HepG2 (cell line): ENCODE measurements at regions not wholly inside any gene's neighbourhood (a gene's known extent, or its start where the extent isn't known, plus 50 kb on each side); places are given as distances from the start of the nearest gene placed in this dataset.

Source experiments
- ATAC-seq: fragments of 200-7000 bp; cut with Tn5 transposase; 3 replicates; pipeline ENCODE4 v1.9.1; 2020; ENCODE audit warnings: mild to moderate bottlenecking, moderate library complexity
- BruUV-seq: library from RNA; stranded (reverse); fragments of 400-500 nt; replicated peaks from 2 replicates; lab custom pipeline; 2021; lab: Mats Ljungman, UMichigan
- CTCF ChIA-PET: fragments of 300-600 bp; formaldehyde crosslinking; extraction: SDS; loops from one replicate; lab custom pipeline; 2021; ENCODE audit warnings: low total read pairs, inconsistent platforms, low intra/inter-chr PET ratio; lab: Yijun Ruan, JAX
- POLR2A ChIA-PET: fragments of 350-600 bp; sonication (Branson Sonifier 250); formaldehyde crosslinking; loops from one replicate; lab custom pipeline; 2020; ENCODE audit warnings: antibody characterized with exemption, inconsistent platforms; lab: Yijun Ruan, JAX
- DNase-seq: peaks from one replicate; pipeline ENCODE4 v3.0.0-alpha.2; 2015; ENCODE audit warnings: low spot score
- FAIRE-seq: peaks from 3 replicates; lab custom pipeline; 2011; peaks lifted over from hg19 to GRCh38; lab: Jason Lieb, UNC
- H2AFZ ChIP-seq: one replicate; pipeline ENCODE4 v1.6.1; 2011; ENCODE audit warnings: low read length, inconsistent platforms
- H3K27ac ChIP-seq: fragments of 300-600 bp; 3 replicates; pipeline ENCODE4 v1.8.0; 2011; ENCODE audit warnings: mixed run types, mild to moderate bottlenecking, mixed read lengths, low read length, inconsistent platforms; ENCODE audit not compliant: insufficient read depth; ENCODE audit errors: extremely low read length
- H3K27me3 ChIP-seq, 2 experiments: fragments of 200-600 bp in 1 of 2; 2 replicates in 1 of 2; 3 replicates in 1 of 2; pipeline versions ENCODE4 v1.6.0 to v1.8.0; 2011; ENCODE audit warnings: low read length in 2 of 2, mild to moderate bottlenecking in 2 of 2, moderate library complexity in 2 of 2, inconsistent platforms in 1 of 2; ENCODE audit not compliant: insufficient read depth in 2 of 2, control insufficient read depth in 1 of 2
- H3K36me3 ChIP-seq, 2 experiments: fragments of 200-600 bp in 1 of 2; replicated peaks in 1 of 2; 2 replicates in 1 of 2; 3 replicates in 1 of 2; pipeline versions ENCODE4 v1.5.1 to v1.8.0; 2011; ENCODE audit warnings: low read length in 2 of 2, inconsistent platforms in 1 of 2; ENCODE audit not compliant: insufficient read depth in 2 of 2, control insufficient read depth in 1 of 2
- H3K4me1 ChIP-seq: 2 replicates; pipeline ENCODE4 v1.5.1; 2012; ENCODE audit warnings: low read length, inconsistent platforms; ENCODE audit not compliant: insufficient read depth
- H3K4me2 ChIP-seq: 2 replicates; pipeline ENCODE4 v1.6.0; 2011; ENCODE audit warnings: low read depth, low read length, inconsistent platforms
- H3K4me3 ChIP-seq, 3 experiments: fragments of 200-600 bp in 1 of 3; sonication (generic), shearing (Covaris generic) in 1 of 3; replicated peaks in 1 of 3; 2 replicates each; pipeline ENCODE4 v1.5.1; 2011 to 2016; ENCODE audit warnings: low read length in 3 of 3, inconsistent platforms in 2 of 3, low read depth in 2 of 3, mild to moderate bottlenecking in 2 of 3, control low read depth in 1 of 3, mixed read lengths in 1 of 3; ENCODE audit not compliant: insufficient read depth in 1 of 3
- H3K79me2 ChIP-seq: one replicate; pipeline ENCODE4 v1.6.1; 2011; ENCODE audit warnings: low read length, inconsistent platforms; ENCODE audit not compliant: insufficient read depth
- H3K9ac ChIP-seq: 2 replicates; pipeline ENCODE4 v1.6.0; 2011; ENCODE audit warnings: mild to moderate bottlenecking, low read depth, low read length, inconsistent platforms; ENCODE audit not compliant: insufficient read depth
- H3K9me3 ChIP-seq: 2 replicates; pipeline ENCODE4 v1.5.1; 2012; ENCODE audit warnings: mild to moderate bottlenecking, low read length
- H4K20me1 ChIP-seq: 2 replicates; pipeline ENCODE4 v1.6.0; 2011; ENCODE audit warnings: inconsistent platforms, mild to moderate bottlenecking, low read length, moderate library complexity; ENCODE audit not compliant: insufficient read depth
- CHCHD3 ChIP-seq: sonication (generic); formaldehyde crosslinking; IDR thresholded peaks from 2 replicates; pipeline ENCODE4 v1.8.0; 2022; ENCODE audit warnings: mild to moderate bottlenecking, missing genetic modification reagents, moderate library complexity
- DMAP1 ChIP-seq: IDR thresholded peaks from 2 replicates; pipeline ENCODE4 v1.6.1; 2016
- HNF4G ChIP-seq, 2 experiments: sonication (generic) in 1 of 2; formaldehyde crosslinking in 1 of 2; IDR thresholded peaks; 2 replicates each; pipeline versions ENCODE4 v1.4.0 to v1.6.1; 2011 to 2020; ENCODE audit warnings: borderline replicate concordance in 2 of 2, low read depth in 2 of 2, mild to moderate bottlenecking in 2 of 2, low read length in 1 of 2, missing genetic modification reagents in 1 of 2, moderate library complexity in 1 of 2
- HOXA3 ChIP-seq: sonication (generic); formaldehyde crosslinking; IDR thresholded peaks from 2 replicates; pipeline ENCODE4 v1.5.0; 2020; ENCODE audit warnings: missing genetic modification reagents
- JARID2 ChIP-seq: sonication (generic); formaldehyde crosslinking; IDR thresholded peaks from 2 replicates; pipeline ENCODE4 v1.8.1; 2023; ENCODE audit warnings: missing genetic modification reagents, inconsistent platforms; ENCODE audit not compliant: insufficient replicate concordance
- PCBP1 ChIP-seq: fragments of 200-400 bp; formaldehyde crosslinking; IDR thresholded peaks from 2 replicates; pipeline ENCODE4 v1.6.1; 2017; ENCODE audit warnings: mild to moderate bottlenecking, low read depth, low read length, borderline replicate concordance
- YEATS2 ChIP-seq: sonication (generic); formaldehyde crosslinking; IDR thresholded peaks from 2 replicates; pipeline ENCODE4 v1.4.0; 2020; ENCODE audit warnings: missing genetic modification reagents, borderline replicate concordance
- ZBTB1 ChIP-seq: sonication (generic); formaldehyde crosslinking; IDR thresholded peaks from 2 replicates; pipeline ENCODE4 v1.4.0; 2020; ENCODE audit warnings: missing genetic modification reagents, borderline replicate concordance
- ZBTB8A ChIP-seq: sonication (generic); formaldehyde crosslinking; IDR thresholded peaks from 2 replicates; pipeline ENCODE4 v1.4.0; 2020; ENCODE audit warnings: mild to moderate bottlenecking, low read depth, missing genetic modification reagents, borderline replicate concordance
- ZFAT ChIP-seq: sonication (generic); formaldehyde crosslinking; conservative IDR thresholded peaks from 2 replicates; pipeline ENCODE4 v1.8.1; 2023; ENCODE audit warnings: missing genetic modification reagents, inconsistent platforms
- ZNF256 ChIP-seq: sonication (generic); formaldehyde crosslinking; conservative IDR thresholded peaks from 2 replicates; pipeline ENCODE4 v1.4.0; 2020; ENCODE audit warnings: missing genetic modification reagents
- ZNF550 ChIP-seq: sonication (generic); formaldehyde crosslinking; IDR thresholded peaks from 2 replicates; pipeline ENCODE4 v1.4.0; 2020; ENCODE audit warnings: mild to moderate bottlenecking, missing genetic modification reagents, borderline replicate concordance
- ZNF570 ChIP-seq: sonication (generic); formaldehyde crosslinking; IDR thresholded peaks from 2 replicates; pipeline ENCODE4 v1.4.0; 2020; ENCODE audit warnings: mild to moderate bottlenecking, missing genetic modification reagents, borderline replicate concordance
- ZZZ3 ChIP-seq: sonication (generic); formaldehyde crosslinking; IDR thresholded peaks from 2 replicates; pipeline ENCODE4 v1.4.0; 2020; ENCODE audit warnings: missing genetic modification reagents, mild to moderate bottlenecking, borderline replicate concordance
- WGBS: methylation state at CpG from one replicate; pipeline ENCODE4 v1.1.6; 2017; ENCODE audit warnings: low lambda C conversion rate; 5-methylcytosine and 5-hydroxymethylcytosine counted together
- in situ Hi-C: cut with HindIII; loops from 2 replicates; pipeline ENCODE4 v1.10.0; 2017; ENCODE audit warnings: low pct_unique_long_range_greater_than_20kb; ENCODE audit not compliant: extremely low pct_ligation_motif_present
- intact Hi-C: fragments of 100-400 bp; cut with micrococcal nuclease; formaldehyde crosslinking; loops from one replicate; pipeline ENCODE4 v1.10.0; 2022; ENCODE audit not compliant: unreplicated experiment
- TF ChIP-seq, protein P1 (sequence below): sonication (generic); formaldehyde crosslinking; IDR thresholded peaks from 2 replicates; pipeline ENCODE4 v1.5.1; 2020; ENCODE audit warnings: mild to moderate bottlenecking, missing genetic modification reagents
- TF ChIP-seq, protein P2 (sequence below): sonication (generic); formaldehyde crosslinking; IDR thresholded peaks from 2 replicates; pipeline ENCODE4 v1.4.0; 2020; ENCODE audit warnings: missing genetic modification reagents
- TF ChIP-seq, protein P3 (sequence below): sonication (generic); formaldehyde crosslinking; IDR thresholded peaks from 2 replicates; pipeline ENCODE4 v1.4.0; 2020; ENCODE audit warnings: mild to moderate bottlenecking, low read depth, missing genetic modification reagents

- TF ChIP-seq, protein P1, sequence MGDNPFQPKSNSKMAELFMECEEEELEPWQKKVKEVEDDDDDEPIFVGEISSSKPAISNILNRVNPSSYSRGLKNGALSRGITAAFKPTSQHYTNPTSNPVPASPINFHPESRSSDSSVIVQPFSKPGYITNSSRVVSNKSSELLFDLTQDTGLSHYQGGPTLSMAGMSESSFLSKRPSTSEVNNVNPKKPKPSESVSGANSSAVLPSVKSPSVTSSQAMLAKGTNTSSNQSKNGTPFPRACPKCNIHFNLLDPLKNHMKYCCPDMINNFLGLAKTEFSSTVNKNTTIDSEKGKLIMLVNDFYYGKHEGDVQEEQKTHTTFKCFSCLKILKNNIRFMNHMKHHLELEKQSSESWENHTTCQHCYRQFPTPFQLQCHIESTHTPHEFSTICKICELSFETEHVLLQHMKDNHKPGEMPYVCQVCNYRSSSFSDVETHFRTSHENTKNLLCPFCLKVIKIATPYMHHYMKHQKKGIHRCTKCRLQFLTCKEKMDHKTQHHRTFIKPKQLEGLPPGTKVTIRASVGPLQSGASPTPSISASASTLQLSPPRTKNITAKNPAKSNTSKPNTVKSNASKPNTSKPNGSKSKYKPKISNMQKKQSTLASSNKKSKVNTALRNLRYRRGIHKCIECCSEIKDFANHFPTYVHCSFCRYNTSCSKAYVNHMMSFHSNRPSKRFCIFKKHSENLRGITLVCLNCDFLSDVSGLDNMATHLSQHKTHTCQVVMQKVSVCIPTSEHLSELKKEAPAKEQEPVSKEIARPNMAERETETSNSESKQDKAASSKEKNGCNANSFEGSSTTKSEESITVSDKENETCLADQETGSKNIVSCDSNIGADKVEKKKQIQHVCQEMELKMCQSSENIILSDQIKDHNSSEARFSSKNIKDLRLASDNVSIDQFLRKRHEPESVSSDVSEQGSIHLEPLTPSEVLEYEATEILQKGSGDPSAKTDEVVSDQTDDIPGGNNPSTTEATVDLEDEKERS (CRISPR knock-in tag) = no peak
Measured at GRCh38 chr4:1496116-1496642, 89.9 kb upstream of the NKX1-1 start (continued).

GRCh38 chr4:1495416-1496115, 89.3 kb upstream of the NKX1-1 start:
- Histone ChIP-seq H3K79me2 (no peaks in the 10 kb centered on the region), H3K27ac (no peak overlapping the region), H3K4me3 (no peak overlapping the region), H2AFZ (no peak overlapping the region), H3K36me3 (no peaks in the 10 kb centered on the region), H3K9me3 (no peaks in the 10 kb centered on the region), H3K4me2 (no peak overlapping the region), H3K9ac (no peak overlapping the region), H3K27me3 (peaks cover 12 to 54% of the 10 kb centered on the region in 2 experiments), H3K4me1 (no peaks in the 10 kb centered on the region), H4K20me1 (no peaks in the 10 kb centered on the region)
- in situ Hi-C loops = no loop called here
- no peak for DNase-seq
- 16% methylated on average over 4 of the region's 34 CpGs for WGBS
- no peak for FAIRE-seq
- intact Hi-C loops = no loop called here
- ChIA-PET CTCF (no interaction called here), POLR2A (no interaction called here)
- TF ChIP-seq PCBP1 (no peak), ZNF570 (no peak), ZZZ3 (no peak), HNF4G (IDR thresholded peaks at IDR 0.05; ENCODE audit: borderline replicate concordance, low read depth, low read length) (no peak), HNF4G (CRISPR knock-in tag; IDR thresholded peaks at IDR 0.05; ENCODE audit: borderline replicate concordance, low read depth) (no peak), YEATS2 (no peak), ZBTB8A (CRISPR knock-in tag) (no peak), JARID2 (CRISPR knock-in tag) (no peak), CHCHD3 (CRISPR knock-in tag) (no peak), ZFAT (CRISPR knock-in tag) (no peak), DMAP1 (no peak), HOXA3 (CRISPR knock-in tag) (no peak), ZNF550 (CRISPR knock-in tag) (no peak), ZNF256 (CRISPR knock-in tag) (no peak), ZBTB1 (no peak)
- TF ChIP-seq, protein P2, sequence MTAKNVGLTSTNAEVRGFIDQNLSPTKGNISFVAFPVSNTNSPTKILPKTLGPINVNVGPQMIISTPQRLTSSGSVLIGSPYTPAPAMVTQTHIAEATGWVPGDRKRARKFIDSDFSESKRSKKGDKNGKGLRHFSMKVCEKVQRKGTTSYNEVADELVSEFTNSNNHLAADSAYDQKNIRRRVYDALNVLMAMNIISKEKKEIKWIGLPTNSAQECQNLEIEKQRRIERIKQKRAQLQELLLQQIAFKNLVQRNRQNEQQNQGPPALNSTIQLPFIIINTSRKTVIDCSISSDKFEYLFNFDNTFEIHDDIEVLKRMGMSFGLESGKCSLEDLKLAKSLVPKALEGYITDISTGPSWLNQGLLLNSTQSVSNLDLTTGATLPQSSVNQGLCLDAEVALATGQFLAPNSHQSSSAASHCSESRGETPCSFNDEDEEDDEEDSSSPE (CRISPR knock-in tag) = no peak
- TF ChIP-seq, protein P3, sequence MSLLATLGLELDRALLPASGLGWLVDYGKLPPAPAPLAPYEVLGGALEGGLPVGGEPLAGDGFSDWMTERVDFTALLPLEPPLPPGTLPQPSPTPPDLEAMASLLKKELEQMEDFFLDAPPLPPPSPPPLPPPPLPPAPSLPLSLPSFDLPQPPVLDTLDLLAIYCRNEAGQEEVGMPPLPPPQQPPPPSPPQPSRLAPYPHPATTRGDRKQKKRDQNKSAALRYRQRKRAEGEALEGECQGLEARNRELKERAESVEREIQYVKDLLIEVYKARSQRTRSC (CRISPR knock-in tag) = no peak
- BruUV-seq = no TSS peak
- ATAC-seq = no peak
